ENCODE measurements at regions not wholly inside any gene's neighbourhood (a gene's known extent, or its start where the extent isn't known, plus 50 kb on each side); places are given as distances from the start of the nearest gene placed in this dataset.

- H3K4me3 ChIP-seq = no peak overlapping the region
- no peaks in the 10 kb centered on the region for H3K27me3 ChIP-seq (replicated peaks; ENCODE audit: insufficient read depth)
- H3K36me3 ChIP-seq = no peaks in the 10 kb centered on the region
- intact Hi-C loops (cut with DNase I) = no loop called here
- no peaks in the 10 kb centered on the region for H3K4me1 ChIP-seq (replicated peaks)
- WGBS = 89% methylated on average over 5 of the region's 5 CpGs
- DNase-seq (ENCODE audit: low spot score) = no peak
- TF ChIP-seq POLR2A (IDR thresholded peaks at IDR 0.05) = no peak
- TF ChIP-seq CTCF (IDR thresholded peaks at IDR 0.05) = no peak
- no peak for TF ChIP-seq POLR2AphosphoS5 (IDR thresholded peaks at IDR 0.05)
- H3K9me3 ChIP-seq = no peaks in the 10 kb centered on the region
- no peak overlapping the region for H3K27ac ChIP-seq
Observed at GRCh38 chr4:32032136-32032672, 1312.0 kb downstream of the PCDH7 start.

- Histone ChIP-seq H3K27me3 (replicated peaks; ENCODE audit: insufficient read depth) (no peaks in the 10 kb centered on the region), H3K36me3 (no peaks in the 10 kb centered on the region), H3K9me3 (no peaks in the 10 kb centered on the region), H3K27ac (no peak overlapping the region), H3K4me1 (replicated peaks) (no peaks in the 10 kb centered on the region), H3K4me3 (no peak overlapping the region)
- WGBS = 100% methylated on average over 1 of the region's 1 CpG
- TF ChIP-seq POLR2A (IDR thresholded peaks at IDR 0.05) = no peak
- no peak for TF ChIP-seq CTCF (IDR thresholded peaks at IDR 0.05)
- no peak for TF ChIP-seq POLR2AphosphoS5 (IDR thresholded peaks at IDR 0.05)
- intact Hi-C loops (cut with DNase I) = no loop called here
- no peak for DNase-seq (ENCODE audit: low spot score)
Observed at GRCh38 chr4:32037399-32037798, 1317.2 kb downstream of the PCDH7 start.

GRCh38 chr4:32042486-32043247 lies 1322.5 kb downstream of the PCDH7 start:
- no peak for DNase-seq (ENCODE audit: low spot score)
- WGBS = 11% methylated on average over 2 of the region's 2 CpGs
- no peak overlapping the region for H3K27ac ChIP-seq

GRCh38 chr4:32043248-32043633 lies 1323.1 kb downstream of the PCDH7 start:
- Histone ChIP-seq H3K36me3 (no peaks in the 10 kb centered on the region), H3K27me3 (replicated peaks; ENCODE audit: insufficient read depth) (no peaks in the 10 kb centered on the region), H3K9me3 (no peaks in the 10 kb centered on the region), H3K27ac (no peak overlapping the region), H3K4me1 (replicated peaks) (peaks cover 3% of the 10 kb centered on the region), H3K4me3 (no peak overlapping the region)
- intact Hi-C loops (cut with DNase I) = no loop called here
- no peak for TF ChIP-seq CTCF (IDR thresholded peaks at IDR 0.05)
- TF ChIP-seq POLR2A (IDR thresholded peaks at IDR 0.05) = no peak
- TF ChIP-seq POLR2AphosphoS5 (IDR thresholded peaks at IDR 0.05) = no peak
- no peak for DNase-seq (ENCODE audit: low spot score)
- 16% methylated on average over 2 of the region's 2 CpGs for WGBS

More at GRCh38 chr4:32042486-32043247, 1322.5 kb downstream of the PCDH7 start:
- no peaks in the 10 kb centered on the region for H3K27me3 ChIP-seq (replicated peaks; ENCODE audit: insufficient read depth)
- H3K4me1 ChIP-seq (replicated peaks) = peaks cover 3% of the 10 kb centered on the region
- intact Hi-C loops (cut with DNase I) = no loop called here
- no peaks in the 10 kb centered on the region for H3K36me3 ChIP-seq
- TF ChIP-seq CTCF (IDR thresholded peaks at IDR 0.05) (peak in 1 of 4 experiments; percentile 19), POLR2A (IDR thresholded peaks at IDR 0.05) (no peak)
- H3K9me3 ChIP-seq = no peaks in the 10 kb centered on the region
- no peak overlapping the region for H3K4me3 ChIP-seq

GRCh38 chr4:32061916-32062315 lies 1341.7 kb downstream of the PCDH7 start:
- intact Hi-C loops (cut with DNase I) = no loop called here
- Histone ChIP-seq H3K4me1 (replicated peaks) (no peaks in the 10 kb centered on the region), H3K27me3 (replicated peaks; ENCODE audit: insufficient read depth) (no peaks in the 10 kb centered on the region), H3K36me3 (no peaks in the 10 kb centered on the region), H3K9me3 (no peaks in the 10 kb centered on the region), H3K27ac (no peak overlapping the region), H3K4me3 (no peak overlapping the region)
- WGBS = 100% methylated on average over 2 of the region's 2 CpGs
- TF ChIP-seq POLR2AphosphoS5 (IDR thresholded peaks at IDR 0.05) = no peak
- TF ChIP-seq POLR2A (IDR thresholded peaks at IDR 0.05) = no peak
- no peak for DNase-seq (ENCODE audit: low spot score)
